Stimulated activated CD8-positive, alpha-beta memory T cell treated with anti-CD3 and anti-CD28 coated beads, Interleukin-12 subunit alpha, Interleukin-12 subunit beta, amount 100 ng/mL, for 1 hour (primary cell): ENCODE measurements at regions not wholly inside any gene's neighbourhood (a gene's known extent, or its start where the extent isn't known, plus 50 kb on each side); places are given as distances from the start of the nearest gene placed in this dataset.

Experiments
- DNase-seq: peaks from one replicate; pipeline ENCODE4 v3.0.0-alpha.2; 2020; ENCODE audit warnings: low read depth

- no peak for DNase-seq
Measured at GRCh38 chr5:68482199-68482598, 266.6 kb downstream of the PIK3R1 start.

GRCh38 chr5:68484307-68485068, 268.9 kb downstream of the PIK3R1 start:
- DNase-seq, result no peak

GRCh38 chr5:68489556-68489955, 274.0 kb downstream of the PIK3R1 start:
- no peak for DNase-seq

GRCh38 chr5:68490406-68490805, 274.9 kb downstream of the PIK3R1 start:
- DNase-seq, result no peak

GRCh38 chr5:68494771-68495170, 279.2 kb downstream of the PIK3R1 start:
- no peak for DNase-seq

- DNase-seq, result no peak
Measured at GRCh38 chr5:68499987-68500386, 284.4 kb downstream of the PIK3R1 start.

- DNase-seq, result no peak
Measured at GRCh38 chr5:68500813-68501212, 285.3 kb downstream of the PIK3R1 start.

GRCh38 chr5:68502531-68502930, 287.0 kb downstream of the PIK3R1 start:
- DNase-seq, result no peak

- no peak for DNase-seq
Measured at GRCh38 chr5:68504306-68504705, 288.8 kb downstream of the PIK3R1 start.

GRCh38 chr5:68505917-68506860, 290.6 kb downstream of the PIK3R1 start:
- no peak for DNase-seq

- no peak for DNase-seq
Measured at GRCh38 chr5:68515514-68515913, 300.0 kb downstream of the PIK3R1 start.

GRCh38 chr5:68518286-68518685, 302.7 kb downstream of the PIK3R1 start:
- no peak for DNase-seq

GRCh38 chr5:68519143-68519542, 303.6 kb downstream of the PIK3R1 start:
- DNase-seq, result no peak

- no peak for DNase-seq
Measured at GRCh38 chr5:68521776-68522175, 306.2 kb downstream of the PIK3R1 start.

GRCh38 chr5:68522863-68523262, 307.3 kb downstream of the PIK3R1 start:
- DNase-seq, result no peak

- no peak for DNase-seq
Measured at GRCh38 chr5:68528821-68529273, 313.3 kb downstream of the PIK3R1 start.

GRCh38 chr5:68529581-68529980, 314.0 kb downstream of the PIK3R1 start:
- DNase-seq, result no peak

GRCh38 chr5:68531970-68532369, 316.4 kb downstream of the PIK3R1 start:
- DNase-seq, result no peak

GRCh38 chr5:68533051-68533450, 317.5 kb downstream of the PIK3R1 start:
- no peak for DNase-seq

- no peak for DNase-seq
Measured at GRCh38 chr5:68533571-68534084, 318.1 kb downstream of the PIK3R1 start.

- DNase-seq, result no peak
Measured at GRCh38 chr5:68534131-68534940, 318.8 kb downstream of the PIK3R1 start.

GRCh38 chr5:68534956-68535520, 319.5 kb downstream of the PIK3R1 start:
- DNase-seq, result no peak
